Keratinocyte (primary cell): ENCODE measurements at regions not wholly inside any gene's neighbourhood (a gene's known extent, or its start where the extent isn't known, plus 50 kb on each side); places are given as distances from the start of the nearest gene placed in this dataset.

Source experiments
- DNase-seq: peaks from one replicate; pipeline ENCODE4 v3.0.0-alpha.2; 2011; ENCODE audit warnings: low read depth, missing footprints, low spot score
- FAIRE-seq: peaks from 2 replicates; lab custom pipeline; 2011; peaks lifted over from hg19 to GRCh38; lab: Jason Lieb, UNC
- H2AFZ ChIP-seq: 2 replicates; pipeline ENCODE4 v1.6.0; 2012; ENCODE audit warnings: low read length, control low read depth, inconsistent platforms; ENCODE audit not compliant: control insufficient read depth
- H3K27ac ChIP-seq: 2 replicates; pipeline ENCODE4 v1.5.1; 2011; ENCODE audit warnings: low read length; ENCODE audit not compliant: control insufficient read depth, insufficient read depth
- H3K27me3 ChIP-seq: 3 replicates; pipeline ENCODE4 v1.6.0; 2011; ENCODE audit warnings: low read length; ENCODE audit not compliant: control insufficient read depth, insufficient read depth; ENCODE audit errors: extremely low read depth
- H3K36me3 ChIP-seq, 2 experiments: 2 replicates in 1 of 2; 3 replicates in 1 of 2; pipeline ENCODE4 v1.5.1; 2011; ENCODE audit warnings: low read length in 2 of 2, mild to moderate bottlenecking in 1 of 2; ENCODE audit not compliant: control insufficient read depth in 2 of 2, insufficient read depth in 2 of 2; ENCODE audit errors: extremely low read depth in 1 of 2
- H3K4me1 ChIP-seq: 3 replicates; pipeline ENCODE4 v1.5.1; 2011; ENCODE audit warnings: low read length; ENCODE audit not compliant: control insufficient read depth, insufficient read depth; ENCODE audit errors: extremely low read depth
- H3K4me2 ChIP-seq: 3 replicates; pipeline ENCODE4 v1.6.0; 2011; ENCODE audit warnings: low read depth, low read length; ENCODE audit not compliant: control insufficient read depth, insufficient read depth; ENCODE audit errors: extremely low read depth
- H3K4me3 ChIP-seq, 3 experiments: fragments of 200-600 bp in 1 of 3; sonication (generic) in 1 of 3; 2 replicates in 2 of 3; 3 replicates in 1 of 3; pipeline ENCODE4 v1.5.1; 2011 to 2016; ENCODE audit warnings: low read length in 3 of 3, mild to moderate bottlenecking in 3 of 3, control low read depth in 2 of 3, inconsistent platforms in 1 of 3, low read depth in 1 of 3, mixed read lengths in 1 of 3, mixed run types in 1 of 3, moderate library complexity in 1 of 3; ENCODE audit not compliant: control insufficient read depth in 2 of 3, insufficient read depth in 2 of 3; ENCODE audit errors: extremely low read depth in 1 of 3
- H3K79me2 ChIP-seq: 2 replicates; pipeline ENCODE4 v1.6.0; 2012; ENCODE audit warnings: low read length; ENCODE audit not compliant: control insufficient read depth, insufficient read depth
- H3K9ac ChIP-seq: 3 replicates; pipeline ENCODE4 v1.6.0; 2011; ENCODE audit warnings: low read length; ENCODE audit not compliant: control insufficient read depth, insufficient read depth; ENCODE audit errors: extremely low read depth
- H3K9me1 ChIP-seq: 3 replicates; pipeline ENCODE4 v1.6.0; 2011; ENCODE audit warnings: low read length; ENCODE audit not compliant: control insufficient read depth, insufficient read depth; ENCODE audit errors: extremely low read depth
- H3K9me3 ChIP-seq: 2 replicates; pipeline ENCODE4 v1.5.1; 2012; ENCODE audit warnings: low read depth, low read length; ENCODE audit not compliant: control insufficient read depth
- H4K20me1 ChIP-seq: 3 replicates; pipeline ENCODE4 v1.6.0; 2011; ENCODE audit warnings: low read length; ENCODE audit not compliant: control insufficient read depth, insufficient read depth; ENCODE audit errors: extremely low read depth
- EZH2 ChIP-seq: IDR thresholded peaks from one replicate; pipeline ENCODE4 v1.6.1; 2012; ENCODE audit warnings: inconsistent platforms, mild to moderate bottlenecking, low read length, moderate library complexity
- dilution Hi-C: fragments of 300-500 bp; cut with MboI; formaldehyde crosslinking; loops from one replicate; pipeline ENCODE4 v1.7.0; 2020; ENCODE audit warnings: low sequenced_read_pairs; ENCODE audit not compliant: extremely low pct_ligation_motif_present
- TF ChIP-seq, protein P1 (sequence below), 3 experiments: IDR thresholded peaks in 1 of 3; conservative IDR thresholded peaks in 1 of 3; optimal IDR thresholded peaks in 1 of 3; 2 replicates in 2 of 3; 3 replicates in 1 of 3; pipeline versions ENCODE3 to v1.5.1; 2011; ENCODE audit warnings: low read length in 3 of 3, mild to moderate bottlenecking in 3 of 3, moderate library complexity in 2 of 3, control low read depth in 1 of 3, inconsistent platforms in 1 of 3; ENCODE audit not compliant: insufficient read depth in 2 of 3; ENCODE audit errors: extremely low read depth in 1 of 3

DNA sequence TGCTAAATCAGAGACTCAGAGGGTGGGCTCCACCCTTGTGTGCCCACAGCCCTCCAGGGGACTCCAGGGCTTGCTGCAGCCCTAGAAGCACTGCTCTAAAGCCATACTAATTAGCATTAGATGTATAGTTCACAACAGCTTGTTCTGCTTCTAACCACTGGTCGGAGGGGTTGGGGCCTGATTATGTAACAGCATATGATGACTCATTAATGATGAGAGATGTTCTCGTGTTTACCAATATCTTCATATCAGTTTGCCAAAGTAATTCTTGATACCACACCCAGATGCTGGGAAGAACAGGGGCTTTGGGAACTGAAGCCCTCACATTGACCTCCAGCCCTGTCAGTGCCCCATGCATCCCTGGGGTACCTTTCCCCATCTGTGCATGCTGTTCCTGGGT lies 104.1 kb upstream of the FOXA2 start:
- Histone ChIP-seq H3K4me3 (no peak overlapping the region), H3K4me2 (no peak overlapping the region), H3K9ac (no peak overlapping the region), H3K9me3 (no peaks in the 10 kb centered on the region), H2AFZ (no peak overlapping the region), H4K20me1 (no peaks in the 10 kb centered on the region), H3K27ac (no peak overlapping the region), H3K4me1 (peaks cover 4% of the 10 kb centered on the region), H3K79me2 (no peaks in the 10 kb centered on the region), H3K27me3 (no peaks in the 10 kb centered on the region), H3K36me3 (no peaks in the 10 kb centered on the region), H3K9me1 (no peaks in the 10 kb centered on the region)
- FAIRE-seq (no peak), DNase-seq (no peak)
- TF ChIP-seq EZH2: no peak
- TF ChIP-seq, protein P1, sequence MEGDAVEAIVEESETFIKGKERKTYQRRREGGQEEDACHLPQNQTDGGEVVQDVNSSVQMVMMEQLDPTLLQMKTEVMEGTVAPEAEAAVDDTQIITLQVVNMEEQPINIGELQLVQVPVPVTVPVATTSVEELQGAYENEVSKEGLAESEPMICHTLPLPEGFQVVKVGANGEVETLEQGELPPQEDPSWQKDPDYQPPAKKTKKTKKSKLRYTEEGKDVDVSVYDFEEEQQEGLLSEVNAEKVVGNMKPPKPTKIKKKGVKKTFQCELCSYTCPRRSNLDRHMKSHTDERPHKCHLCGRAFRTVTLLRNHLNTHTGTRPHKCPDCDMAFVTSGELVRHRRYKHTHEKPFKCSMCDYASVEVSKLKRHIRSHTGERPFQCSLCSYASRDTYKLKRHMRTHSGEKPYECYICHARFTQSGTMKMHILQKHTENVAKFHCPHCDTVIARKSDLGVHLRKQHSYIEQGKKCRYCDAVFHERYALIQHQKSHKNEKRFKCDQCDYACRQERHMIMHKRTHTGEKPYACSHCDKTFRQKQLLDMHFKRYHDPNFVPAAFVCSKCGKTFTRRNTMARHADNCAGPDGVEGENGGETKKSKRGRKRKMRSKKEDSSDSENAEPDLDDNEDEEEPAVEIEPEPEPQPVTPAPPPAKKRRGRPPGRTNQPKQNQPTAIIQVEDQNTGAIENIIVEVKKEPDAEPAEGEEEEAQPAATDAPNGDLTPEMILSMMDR (optimal IDR thresholded peaks at IDR 0.05 in 1 of 3, IDR thresholded peaks at IDR 0.05 in 1 of 3, conservative IDR thresholded peaks at IDR 0.05 in 1 of 3; ENCODE audit: extremely low read depth in 1 of 3, insufficient read depth in 2 of 3, low read length in 3 of 3): no peak
- dilution Hi-C loops: loop anchor here (25.0 kb wide), 1 partner anchor 351 kb away; no protein-coding TSS in a partner anchor

DNA sequence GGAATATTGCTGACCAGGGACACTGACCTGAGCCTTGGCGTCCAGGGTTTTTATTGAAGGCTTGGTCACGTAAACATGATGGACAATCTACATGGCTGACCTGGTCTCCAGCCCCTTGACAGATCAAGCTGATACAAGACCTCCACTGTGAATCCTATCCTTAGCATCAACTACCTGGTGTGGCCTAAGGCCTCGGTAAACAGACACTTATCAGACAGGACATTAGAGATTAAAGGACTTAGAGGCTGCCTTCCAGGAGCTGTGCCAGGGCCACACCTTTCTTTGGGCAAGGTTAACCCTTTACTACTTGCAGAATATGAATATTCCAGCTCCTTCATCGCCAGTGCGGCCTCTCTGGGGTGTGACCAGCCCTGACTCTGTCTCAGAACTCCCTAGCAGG lies 104.9 kb upstream of the FOXA2 start:
- H3K27ac ChIP-seq: no peak overlapping the region
- DNase-seq (no peak), FAIRE-seq (no peak)

More for the DNA sequence above, 104.9 kb upstream of the FOXA2 start:
- Histone ChIP-seq H3K79me2 (no peaks in the 10 kb centered on the region), H3K9me1 (no peaks in the 10 kb centered on the region), H3K9me3 (no peaks in the 10 kb centered on the region), H3K4me1 (peaks cover 4% of the 10 kb centered on the region), H3K36me3 (no peaks in the 10 kb centered on the region), H4K20me1 (no peaks in the 10 kb centered on the region), H3K9ac (no peak overlapping the region), H3K27me3 (no peaks in the 10 kb centered on the region), H3K4me3 (no peak overlapping the region), H2AFZ (no peak overlapping the region), H3K4me2 (no peak overlapping the region)
- TF ChIP-seq EZH2: no peak
- TF ChIP-seq, protein P1 (optimal IDR thresholded peaks at IDR 0.05 in 1 of 3, IDR thresholded peaks at IDR 0.05 in 1 of 3, conservative IDR thresholded peaks at IDR 0.05 in 1 of 3; ENCODE audit: extremely low read depth in 1 of 3, insufficient read depth in 2 of 3, low read length in 3 of 3): no peak
- dilution Hi-C loops: loop anchor here (25.0 kb wide), 1 partner anchor 352 kb away; no protein-coding TSS in a partner anchor
